Epidermal melanocyte (primary cell): ENCODE measurements at regions not wholly inside any gene's neighbourhood (a gene's known extent, or its start where the extent isn't known, plus 50 kb on each side); places are given as distances from the start of the nearest gene placed in this dataset.
"Not testable (repeated sequence)": the region's sequence is repeated elsewhere in the genome, so short reads cannot be mapped to it uniquely, and the experiment has no call there.

ENCODE experiments used
- DNase-seq: peaks from one replicate; pipeline ENCODE4 v3.0.0; 2011; ENCODE audit warnings: low spot score; ENCODE audit not compliant: insufficient read length

DNA sequence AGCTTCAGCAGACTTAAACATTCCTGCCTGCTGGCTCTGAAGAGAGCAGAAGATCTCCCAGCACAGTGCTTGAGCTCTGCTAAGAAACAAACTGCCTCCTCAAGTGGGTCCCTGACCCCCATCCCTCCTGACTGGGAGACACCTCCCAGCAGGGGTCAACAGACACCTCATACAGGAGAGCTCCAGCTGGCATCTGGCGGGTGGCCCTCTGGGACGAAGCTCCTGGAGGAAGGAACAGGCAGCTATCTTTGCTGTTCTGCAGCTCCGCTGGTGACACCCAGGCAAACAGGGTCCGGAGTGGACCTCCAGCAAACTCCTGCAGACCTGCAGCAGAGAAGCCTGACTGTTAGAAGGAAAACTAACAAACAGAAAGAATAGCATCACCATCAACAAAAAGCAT lies 139.3 kb downstream of the ATXN7L3B start:
- not testable (repeated sequence) for DNase-seq

- DNase-seq, result no peak
Measured at GRCh38 chr12:74685385-74685784, 147.8 kb downstream of the ATXN7L3B start.

GRCh38 chr12:74689071-74689655 lies 151.5 kb downstream of the ATXN7L3B start:
- no peak for DNase-seq

GRCh38 chr12:74689929-74690328 lies 152.3 kb downstream of the ATXN7L3B start:
- DNase-seq, result no peak

- no peak for DNase-seq
Measured at GRCh38 chr12:74719447-74719846, 181.8 kb downstream of the ATXN7L3B start.

DNA sequence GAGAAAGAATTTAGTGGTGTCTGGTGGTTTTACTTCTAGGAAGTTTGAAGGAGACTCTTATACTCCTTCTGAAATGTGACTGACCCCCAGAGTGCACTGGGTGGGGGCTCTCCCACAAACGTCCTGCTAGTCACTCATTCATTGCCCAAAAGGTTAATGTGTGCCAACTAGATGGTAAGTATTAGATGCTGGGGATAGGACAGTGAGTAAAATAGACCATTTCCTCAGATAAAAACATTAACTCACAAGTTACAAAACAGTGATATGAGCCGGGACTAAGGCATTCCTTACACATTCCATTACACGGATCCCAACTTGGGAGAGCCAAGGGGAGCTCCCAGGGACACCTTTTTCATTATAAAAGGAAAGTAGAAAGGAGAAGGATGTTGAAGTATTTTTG lies 185.1 kb downstream of the ATXN7L3B start:
- no peak for DNase-seq

DNA sequence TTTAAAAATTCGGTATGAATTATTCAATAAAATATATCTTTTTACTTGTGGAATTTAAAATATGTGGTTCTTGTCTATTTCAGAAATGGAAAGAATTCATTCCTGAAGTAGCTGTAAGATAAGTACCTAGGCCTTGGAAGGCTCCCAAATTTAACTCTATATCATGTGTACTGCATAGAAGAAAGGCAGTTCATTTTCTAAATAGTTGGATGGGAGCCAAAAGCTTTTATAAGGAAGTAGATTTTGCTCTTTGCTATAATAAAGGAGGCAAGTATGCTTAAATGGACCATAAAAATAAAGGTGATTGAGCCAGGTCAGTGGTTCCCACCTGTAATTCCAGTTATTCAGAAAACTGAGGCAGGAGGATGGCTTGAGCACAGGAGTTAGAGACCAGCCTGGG lies 187.5 kb downstream of the ATXN7L3B start:
- no peak for DNase-seq

DNA sequence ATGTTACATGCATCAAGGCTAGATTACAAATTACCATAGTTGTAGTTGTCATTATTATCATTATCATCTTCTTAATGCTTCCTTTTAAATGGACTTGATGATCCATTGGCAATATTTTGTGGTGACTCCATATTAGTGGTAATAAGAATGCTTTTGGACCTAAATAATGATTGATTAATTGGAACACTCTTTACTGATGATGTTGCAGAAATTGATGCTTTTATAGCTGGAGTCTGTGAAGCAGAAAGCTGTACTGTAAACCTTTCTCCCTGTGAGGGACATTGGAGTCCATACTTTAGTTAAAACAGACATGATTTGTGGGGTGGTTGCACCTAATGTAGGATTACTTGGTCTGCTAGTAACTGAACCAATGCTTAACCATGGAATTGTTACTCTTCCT lies 190.4 kb downstream of the ATXN7L3B start:
- no peak for DNase-seq

DNA sequence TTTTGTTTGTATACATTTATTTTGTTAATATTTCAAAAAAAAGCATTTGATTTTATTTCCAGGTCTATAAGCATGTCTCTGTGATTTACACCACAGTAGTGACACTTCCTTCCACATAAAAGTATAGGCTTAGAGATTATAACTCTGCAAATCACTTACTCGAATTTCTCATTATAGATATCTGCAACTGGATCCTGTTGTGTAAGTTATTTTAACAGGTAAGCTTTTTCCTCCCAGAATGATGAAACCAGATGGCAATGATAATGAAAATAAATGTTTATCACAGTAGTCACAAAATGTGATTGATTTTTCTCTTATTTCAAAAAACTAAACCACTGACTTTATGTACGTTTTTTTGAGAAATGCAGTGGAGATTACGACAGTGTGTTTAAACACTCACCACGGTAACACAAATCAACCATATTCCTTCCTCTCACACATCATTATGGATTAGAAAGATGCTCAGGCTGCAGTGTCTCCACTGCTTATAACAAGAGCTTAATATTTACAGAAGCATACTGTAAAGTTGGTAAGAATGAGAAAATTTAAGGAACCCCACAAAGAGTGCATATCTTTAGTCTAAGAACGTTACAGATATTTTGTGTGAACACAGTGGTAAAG lies 194.6 kb downstream of the ATXN7L3B start:
- DNase-seq, result no peak

DNA sequence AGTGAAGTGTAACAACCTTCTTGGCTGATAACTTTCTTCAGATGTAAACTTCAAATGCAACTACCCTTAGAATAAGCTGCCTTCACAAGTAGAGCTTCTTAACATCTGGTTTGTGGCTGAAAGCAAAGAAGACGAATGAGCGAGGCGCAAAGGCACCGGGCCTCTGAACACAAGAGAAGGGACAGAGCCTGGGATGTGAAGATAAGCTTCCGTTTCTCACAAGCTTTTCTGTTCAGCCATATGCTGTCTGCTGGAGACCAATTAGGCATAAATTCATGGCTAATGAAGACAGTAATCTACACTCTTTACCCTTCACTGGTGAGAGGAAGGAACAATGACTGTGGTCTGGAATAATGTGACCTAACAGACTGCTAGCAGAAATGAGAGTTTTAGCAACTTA lies 195.2 kb downstream of the ATXN7L3B start:
- no peak for DNase-seq

DNA sequence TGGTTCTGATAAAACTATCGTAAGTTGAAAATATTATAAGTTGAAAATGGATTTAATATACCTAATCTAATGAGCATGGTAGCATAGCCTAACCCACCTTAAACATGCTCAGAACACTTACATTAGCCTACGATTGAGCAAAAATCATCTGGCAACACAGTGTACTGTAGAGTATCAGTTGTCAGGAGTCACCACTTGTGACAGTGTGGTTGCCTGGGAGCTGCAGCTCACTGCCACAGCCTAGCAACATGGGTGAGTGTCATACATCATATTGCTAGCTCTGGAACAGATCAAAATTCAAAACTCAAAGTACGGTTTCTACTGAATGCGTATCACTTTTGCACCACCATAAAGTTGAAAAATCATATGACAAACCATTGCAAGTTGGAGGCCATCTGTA lies 203.5 kb downstream of the ATXN7L3B start:
- no peak for DNase-seq

DNA sequence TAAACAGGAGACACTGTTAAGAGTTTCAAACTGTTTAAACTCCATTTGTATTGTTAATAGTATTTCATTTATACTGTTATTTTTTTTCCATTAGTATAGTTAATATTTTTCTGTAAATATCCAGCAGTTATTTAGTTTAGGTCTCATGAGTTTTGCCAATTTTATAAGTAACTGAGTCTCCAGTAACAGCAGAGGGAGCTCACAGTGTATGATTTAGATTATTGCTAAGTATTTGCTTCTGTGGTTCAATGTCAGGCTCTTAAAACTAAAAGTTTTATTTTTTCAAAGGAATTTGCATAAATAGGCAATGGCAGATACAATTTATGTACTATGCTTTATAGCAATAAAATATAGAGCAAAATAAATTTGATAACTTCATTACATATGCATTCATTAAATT lies 209.7 kb downstream of the ATXN7L3B start:
- no peak for DNase-seq

DNA sequence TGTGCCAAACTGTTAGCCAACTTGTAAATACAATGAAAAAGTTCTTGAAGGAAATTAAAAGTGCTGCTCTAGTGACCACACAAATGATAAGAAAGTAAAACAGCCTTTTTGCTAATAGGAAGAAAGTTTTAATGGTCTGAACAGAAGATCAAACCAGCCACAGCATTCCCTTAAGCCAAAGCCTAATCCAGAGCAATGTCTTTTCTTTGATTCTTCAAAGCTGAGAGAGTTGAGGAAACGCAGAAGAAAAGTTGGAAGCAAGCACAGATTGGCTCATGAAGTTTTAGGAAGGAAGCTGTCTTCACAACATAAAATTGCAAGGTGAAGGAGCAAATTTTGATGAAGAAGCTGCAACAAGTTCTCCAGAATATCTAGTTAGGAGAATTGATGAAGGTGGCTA lies 213.8 kb downstream of the ATXN7L3B start:
- no peak for DNase-seq

DNA sequence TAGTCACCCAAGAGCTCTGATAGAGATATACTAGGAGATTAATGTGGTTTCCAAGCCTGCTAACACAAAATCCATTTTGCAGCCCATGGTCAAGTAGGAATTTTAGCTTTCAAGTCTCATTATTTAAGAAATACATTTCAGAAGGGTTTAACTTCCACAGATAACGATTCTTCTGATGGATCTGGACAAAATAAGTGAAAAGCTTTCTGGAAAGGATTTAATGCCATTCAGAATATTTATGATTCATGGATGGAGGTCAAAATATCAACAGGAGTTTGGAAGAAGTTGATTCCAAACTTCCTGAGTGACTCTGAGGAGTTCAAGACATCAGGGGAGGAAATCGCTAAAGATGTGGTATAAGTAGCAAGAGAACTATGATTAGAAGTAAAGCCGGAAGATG lies 214.6 kb downstream of the ATXN7L3B start:
- no peak for DNase-seq

DNA sequence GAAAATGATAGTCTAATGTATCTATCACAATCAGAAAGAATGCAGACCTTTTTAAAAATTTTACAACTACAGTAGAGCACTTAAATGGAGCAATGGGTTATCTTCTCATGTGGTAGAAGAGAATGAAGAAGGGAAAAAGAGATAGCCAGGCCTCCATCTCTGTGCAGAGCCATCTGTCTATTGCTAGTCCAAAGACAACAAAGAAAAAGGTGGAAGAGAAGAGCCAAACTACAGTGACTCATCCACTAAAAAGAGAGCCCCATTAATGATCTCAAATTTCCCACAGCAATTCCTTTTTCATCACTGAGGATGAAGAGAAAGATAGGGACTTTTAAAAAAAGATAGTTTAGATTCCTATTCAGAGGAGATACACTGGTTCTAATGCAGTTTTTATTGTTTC lies 232.9 kb downstream of the ATXN7L3B start:
- DNase-seq, result no peak

DNA sequence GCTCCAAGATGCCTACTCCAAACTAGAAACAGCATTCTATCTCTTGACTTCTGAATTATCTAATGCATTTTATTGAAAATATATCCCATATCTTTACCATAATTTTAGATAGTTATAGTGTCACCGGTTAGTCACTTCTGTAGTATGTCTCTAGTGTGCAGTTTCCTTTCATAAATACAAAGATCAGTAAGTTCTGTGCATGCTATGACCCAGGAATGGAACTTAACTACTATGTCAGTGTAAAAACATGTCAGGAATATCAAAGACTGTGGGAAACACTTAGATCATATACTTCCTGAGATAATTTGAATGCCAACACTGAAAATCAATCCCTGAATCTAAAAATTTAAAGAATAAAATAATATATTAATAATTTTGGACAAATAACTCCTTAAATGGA lies 237.6 kb downstream of the ATXN7L3B start:
- no peak for DNase-seq

- no peak for DNase-seq
Measured at GRCh38 chr12:74776378-74776777, 238.7 kb downstream of the ATXN7L3B start.

GRCh38 chr12:74780182-74780849 lies 242.7 kb downstream of the ATXN7L3B start:
- no peak for DNase-seq

GRCh38 chr12:74780850-74781241 lies 243.2 kb downstream of the ATXN7L3B start:
- not testable (repeated sequence) for DNase-seq

GRCh38 chr12:74781991-74782485 lies 244.4 kb downstream of the ATXN7L3B start:
- DNase-seq, result no peak

DNA sequence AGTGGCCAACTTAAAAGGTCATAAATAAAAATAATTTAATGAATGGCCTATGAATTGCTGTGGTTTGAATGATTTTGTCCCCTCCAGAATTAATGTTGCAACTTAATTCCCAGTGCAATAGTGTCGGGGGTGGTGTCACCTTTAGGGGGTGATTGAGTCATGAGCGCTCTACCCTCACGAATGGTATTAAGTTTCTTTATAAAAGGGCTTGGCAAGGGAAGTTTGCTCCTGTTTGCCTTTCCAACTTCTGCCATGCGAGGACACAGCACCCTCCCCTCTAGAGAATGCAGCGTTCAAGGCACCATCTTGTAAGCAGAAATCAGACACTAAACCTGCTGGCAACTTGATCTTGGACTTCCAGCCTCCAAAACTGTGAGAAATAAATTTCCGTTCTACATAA lies 253.3 kb downstream of the ATXN7L3B start:
- DNase-seq, result no peak

DNA sequence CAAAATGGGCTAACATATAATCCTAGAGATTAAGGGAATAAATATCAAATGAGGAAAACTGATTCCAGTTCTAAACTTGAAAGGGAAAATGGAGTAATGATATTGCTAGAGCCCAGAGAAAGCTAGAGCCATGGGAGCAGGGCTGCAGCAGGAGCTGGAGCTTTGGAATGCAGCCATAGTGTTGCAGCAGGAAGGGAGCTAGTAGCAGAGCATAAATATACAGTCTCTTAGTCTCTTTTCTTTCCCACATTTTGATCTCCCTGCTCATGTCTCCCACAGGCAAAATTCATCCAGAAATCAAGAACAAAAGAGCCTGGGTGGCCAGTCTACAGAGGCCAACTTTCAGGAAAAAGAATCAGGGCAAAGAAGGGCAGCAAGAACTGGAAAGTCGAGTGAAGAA lies 253.7 kb downstream of the ATXN7L3B start:
- no peak for DNase-seq

DNA sequence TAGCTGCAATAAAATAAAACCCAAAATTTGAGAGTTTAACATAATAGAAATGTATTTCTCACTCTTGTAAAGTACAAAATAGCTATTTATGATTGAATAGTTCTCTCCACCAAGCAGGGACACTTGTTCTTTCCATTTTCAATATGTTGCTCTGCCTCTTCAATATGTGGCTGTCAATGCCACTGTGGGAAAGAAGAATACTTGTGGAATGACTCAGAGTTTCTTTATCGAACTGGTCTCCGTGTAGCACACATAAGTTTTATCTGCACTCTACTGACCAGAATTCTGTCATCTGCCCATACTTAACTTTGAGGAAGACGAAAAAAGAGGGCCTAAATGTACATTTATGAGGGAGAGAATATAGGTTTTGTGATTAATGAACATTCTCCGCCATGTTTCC lies 256.9 kb downstream of the ATXN7L3B start:
- no peak for DNase-seq
